Gastroesophageal sphincter (tissue), 3 donors: ENCODE measurements at regions not wholly inside any gene's neighbourhood (a gene's known extent, or its start where the extent isn't known, plus 50 kb on each side); places are given as distances from the start of the nearest gene placed in this dataset.

Experiments
- CTCF ChIP-seq, 4 experiments: fragments of 200-600 bp in 2 of 4; fragments of 450-650 bp in 2 of 4; sonication (generic) in 1 of 4; IDR thresholded peaks; one replicate each; pipeline ENCODE4 v1.5.1; 2017 to 2019; ENCODE audit warnings: antibody characterized with exemption in 4 of 4, mild to moderate bottlenecking in 2 of 4, moderate library complexity in 2 of 4
- POLR2A ChIP-seq, 2 donors: fragments of 450-650 bp; IDR thresholded peaks; one replicate each; pipeline ENCODE4 v1.6.1; 2017; ENCODE audit warnings: antibody characterized with exemption in 2 of 2, mild to moderate bottlenecking in 2 of 2, moderate library complexity in 1 of 2
- POLR2AphosphoS5 ChIP-seq: sonication (generic); formaldehyde crosslinking; IDR thresholded peaks from one replicate; pipeline ENCODE4 v1.6.1; 2017; ENCODE audit warnings: antibody characterized with exemption

- TF ChIP-seq CTCF (IDR thresholded peaks at IDR 0.05) (no peak), POLR2A (IDR thresholded peaks at IDR 0.05) (no peak), POLR2AphosphoS5 (no peak)
These were observed 201.5 kb downstream of the TBX22 start for GRCh38 chrX:80216086-80216485.
